HEK293 (cell line): ENCODE measurements at regions not wholly inside any gene's neighbourhood (a gene's known extent, or its start where the extent isn't known, plus 50 kb on each side); places are given as distances from the start of the nearest gene placed in this dataset.

Experiments
- CTCF ChIA-PET: fragments of 350-600 bp; formaldehyde crosslinking; extraction: SDS; loops from one replicate; lab custom pipeline; 2021; ENCODE audit warnings: antibody characterized with exemption; lab: Yijun Ruan, JAX
- POLR2A ChIA-PET: fragments of 300-600 bp; formaldehyde crosslinking; extraction: SDS; loops from one replicate; lab custom pipeline; 2020; ENCODE audit warnings: antibody characterized with exemption, inconsistent platforms; lab: Yijun Ruan, JAX
- H3K27ac ChIP-seq: fragments of 200-500 bp; sonication (Bioruptor generic); 2 replicates; pipeline ENCODE4 v1.5.1; 2014; ENCODE audit warnings: low read depth, low read length, control low read depth, inconsistent platforms; ENCODE audit errors: extremely low read depth
- H3K36me3 ChIP-seq, 2 experiments: fragments of 200-500 bp in 1 of 2; sonication (Bioruptor generic) in 1 of 2; 1 replicate in 1 of 2; 2 replicates in 1 of 2; pipeline ENCODE4 v1.5.1; 2014 to 2017; ENCODE audit warnings: inconsistent platforms in 2 of 2, low read length in 2 of 2; ENCODE audit not compliant: control insufficient read depth in 2 of 2, insufficient read depth in 1 of 2
- H3K4me1 ChIP-seq: fragments of 200-500 bp; sonication (Bioruptor generic); 2 replicates; pipeline ENCODE4 v1.5.1; 2014; ENCODE audit warnings: mild to moderate bottlenecking, low read length, inconsistent platforms; ENCODE audit not compliant: control insufficient read depth, insufficient read depth
- H3K4me3 ChIP-seq: 2 replicates; pipeline ENCODE4 v1.5.1; 2011; ENCODE audit warnings: low read depth, mild to moderate bottlenecking, control low read depth, low read length, moderate library complexity
- H3K9me3 ChIP-seq: fragments of 200-500 bp; sonication (Bioruptor generic); 2 replicates; pipeline ENCODE4 v1.5.1; 2014; ENCODE audit warnings: low read depth, low read length, inconsistent platforms; ENCODE audit not compliant: control insufficient read depth, insufficient read depth
- BCL11A ChIP-seq: fragments of 450-650 bp; formaldehyde crosslinking; IDR thresholded peaks from 2 replicates; pipeline ENCODE4 v1.5.1; 2016; ENCODE audit warnings: low read depth, missing biosample characterization, missing genetic modification characterization
- KLF10 ChIP-seq: fragments of 450-650 bp; IDR thresholded peaks from 2 replicates; pipeline ENCODE4 v1.5.1; 2018; ENCODE audit warnings: missing biosample characterization, mild to moderate bottlenecking, missing genetic modification characterization
- MEIS1 ChIP-seq: sonication (generic); formaldehyde crosslinking; IDR thresholded peaks from 2 replicates; pipeline ENCODE4 v1.8.1; 2022; ENCODE audit warnings: missing genetic modification reagents, mild to moderate bottlenecking, borderline replicate concordance
- PRDM1 ChIP-seq: fragments of 450-650 bp; formaldehyde crosslinking; IDR thresholded peaks from 2 replicates; pipeline ENCODE4; 2016; ENCODE audit warnings: missing biosample characterization, missing genetic modification characterization
- PRDM10 ChIP-seq: fragments of 450-650 bp; formaldehyde crosslinking; IDR thresholded peaks from 2 replicates; pipeline ENCODE4 v1.5.1; 2016; ENCODE audit warnings: missing biosample characterization, missing genetic modification characterization
- SCRT2 ChIP-seq: fragments of 450-650 bp; formaldehyde crosslinking; IDR thresholded peaks from 2 replicates; pipeline ENCODE4 v1.5.1; 2016; ENCODE audit warnings: missing biosample characterization, missing genetic modification characterization
- SETDB1 ChIP-seq: IDR thresholded peaks from one replicate; pipeline ENCODE4 v1.6.1; 2017; ENCODE audit warnings: mild to moderate bottlenecking, low read length, moderate library complexity, mixed read lengths; ENCODE audit not compliant: insufficient read length
- SP7 ChIP-seq: fragments of 450-650 bp; formaldehyde crosslinking; IDR thresholded peaks from 2 replicates; pipeline ENCODE4 v1.5.1; 2016; ENCODE audit warnings: missing biosample characterization, missing genetic modification characterization
- TCF7L2 ChIP-seq: IDR thresholded peaks from 2 replicates; pipeline ENCODE4 v1.6.1; 2011; ENCODE audit warnings: low read depth, mild to moderate bottlenecking, inconsistent platforms, low read length, moderate library complexity, borderline replicate concordance
- ZNF175 ChIP-seq: fragments of 450-650 bp; formaldehyde crosslinking; IDR thresholded peaks from 2 replicates; pipeline ENCODE4 v1.5.1; 2016; ENCODE audit warnings: missing biosample characterization, missing genetic modification characterization
- ZNF184 ChIP-seq: fragments of 450-650 bp; IDR thresholded peaks from 2 replicates; pipeline ENCODE4 v1.5.1; 2018; ENCODE audit warnings: missing biosample characterization, mild to moderate bottlenecking, missing genetic modification characterization
- ZNF19 ChIP-seq: fragments of 450-650 bp; formaldehyde crosslinking; IDR thresholded peaks from 2 replicates; pipeline ENCODE4; 2016; ENCODE audit warnings: missing biosample characterization, missing genetic modification characterization, low read depth
- ZNF248 ChIP-seq: fragments of 450-650 bp; formaldehyde crosslinking; IDR thresholded peaks from 2 replicates; pipeline ENCODE4 v1.5.1; 2017; ENCODE audit warnings: missing biosample characterization, missing genetic modification characterization
- ZNF404 ChIP-seq: fragments of 450-650 bp; formaldehyde crosslinking; IDR thresholded peaks from 2 replicates; pipeline ENCODE4 v1.5.1; 2017; ENCODE audit warnings: missing biosample characterization, missing genetic modification characterization
- ZNF48 ChIP-seq: fragments of 450-650 bp; formaldehyde crosslinking; IDR thresholded peaks from 2 replicates; pipeline ENCODE4 v1.5.1; 2016; ENCODE audit warnings: missing biosample characterization, missing genetic modification characterization
- ZNF555 ChIP-seq: fragments of 450-650 bp; formaldehyde crosslinking; conservative IDR thresholded peaks from 2 replicates; pipeline ENCODE4 v1.5.1; 2017; ENCODE audit warnings: missing biosample characterization, mild to moderate bottlenecking, missing genetic modification characterization, inconsistent platforms
- ZNF621 ChIP-seq: fragments of 450-650 bp; formaldehyde crosslinking; IDR thresholded peaks from 2 replicates; pipeline ENCODE4 v1.5.1; 2017; ENCODE audit warnings: missing biosample characterization, missing genetic modification characterization
- ZNF623 ChIP-seq: fragments of 450-650 bp; formaldehyde crosslinking; IDR thresholded peaks from 2 replicates; pipeline ENCODE4 v1.5.1; 2016; ENCODE audit warnings: missing biosample characterization, missing genetic modification characterization
- ZNF664 ChIP-seq: fragments of 450-650 bp; formaldehyde crosslinking; IDR thresholded peaks from 2 replicates; pipeline ENCODE4 v1.5.1; 2016; ENCODE audit warnings: missing biosample characterization, missing genetic modification characterization
- ZNF776 ChIP-seq: fragments of 450-650 bp; formaldehyde crosslinking; IDR thresholded peaks from 2 replicates; pipeline ENCODE4 v1.5.0; 2017; ENCODE audit warnings: missing biosample characterization, missing genetic modification characterization, borderline replicate concordance
- ZNF791 ChIP-seq: fragments of 450-650 bp; formaldehyde crosslinking; IDR thresholded peaks from 2 replicates; pipeline ENCODE4 v1.5.1; 2016; ENCODE audit warnings: missing biosample characterization, missing genetic modification characterization
- ZNF792 ChIP-seq: fragments of 450-650 bp; formaldehyde crosslinking; IDR thresholded peaks from 2 replicates; pipeline ENCODE4 v1.5.1; 2016; ENCODE audit warnings: missing biosample characterization, missing genetic modification characterization
- ZNF837 ChIP-seq: fragments of 450-650 bp; formaldehyde crosslinking; IDR thresholded peaks from 2 replicates; pipeline ENCODE4 v1.5.1; 2016; ENCODE audit warnings: missing biosample characterization, missing genetic modification characterization
- ZSCAN23 ChIP-seq: fragments of 450-650 bp; formaldehyde crosslinking; IDR thresholded peaks from 2 replicates; pipeline ENCODE4 v1.5.1; 2016; ENCODE audit warnings: missing biosample characterization, missing genetic modification characterization
- TF ChIP-seq, protein P1 (sequence below): fragments of 450-650 bp; formaldehyde crosslinking; IDR thresholded peaks from 2 replicates; pipeline ENCODE4; 2016; ENCODE audit warnings: missing biosample characterization, missing genetic modification characterization
- TF ChIP-seq, protein P2 (sequence below): fragments of 450-650 bp; formaldehyde crosslinking; IDR thresholded peaks from 2 replicates; pipeline ENCODE4 v1.5.1; 2016; ENCODE audit warnings: missing biosample characterization, missing genetic modification characterization
- TF ChIP-seq, protein P3 (sequence below): fragments of 450-650 bp; formaldehyde crosslinking; IDR thresholded peaks from 2 replicates; pipeline ENCODE4 v1.5.1; 2016; ENCODE audit warnings: missing biosample characterization, missing genetic modification characterization

- no peaks in the 10 kb centered on the region for H3K9me3 ChIP-seq
- ChIA-PET POLR2A (no interaction called here), CTCF (no interaction called here)
- no peaks in the 10 kb centered on the region for H3K36me3 ChIP-seq
- no peak overlapping the region for H3K4me3 ChIP-seq
- H3K4me1 ChIP-seq = no peaks in the 10 kb centered on the region
- H3K27ac ChIP-seq = no peak overlapping the region
- no peak for TF ChIP-seq ZSCAN23
- no peak for TF ChIP-seq ZNF664
- TF ChIP-seq ZNF792 (tag by site-specific recombination) = no peak
- TF ChIP-seq ZNF19 = no peak
- no peak for TF ChIP-seq ZNF623 (tag by site-specific recombination)
- no peak for TF ChIP-seq SETDB1
- TF ChIP-seq, protein P1, sequence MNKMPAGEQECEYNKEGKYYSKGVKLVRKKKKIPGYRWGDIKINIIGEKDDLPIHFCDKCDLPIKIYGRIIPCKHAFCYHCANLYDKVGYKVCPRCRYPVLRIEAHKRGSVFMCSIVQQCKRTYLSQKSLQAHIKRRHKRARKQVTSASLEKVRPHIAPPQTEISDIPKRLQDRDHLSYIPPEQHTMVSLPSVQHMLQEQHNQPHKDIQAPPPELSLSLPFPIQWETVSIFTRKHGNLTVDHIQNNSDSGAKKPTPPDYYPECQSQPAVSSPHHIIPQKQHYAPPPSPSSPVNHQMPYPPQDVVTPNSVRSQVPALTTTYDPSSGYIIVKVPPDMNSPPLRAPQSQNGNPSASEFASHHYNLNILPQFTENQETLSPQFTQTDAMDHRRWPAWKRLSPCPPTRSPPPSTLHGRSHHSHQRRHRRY (tag by site-specific recombination) = no peak
- no peak for TF ChIP-seq PRDM10 (tag by site-specific recombination)
- TF ChIP-seq BCL11A (tag by site-specific recombination) = no peak
- TF ChIP-seq KLF10 (tag by site-specific recombination) = no peak
- no peak for TF ChIP-seq ZNF791 (tag by site-specific recombination)
- no peak for TF ChIP-seq ZNF184 (tag by site-specific recombination)
- TF ChIP-seq ZNF404 = no peak
- no peak for TF ChIP-seq SCRT2 (tag by site-specific recombination)
- TF ChIP-seq ZNF175 = no peak
- TF ChIP-seq TCF7L2 = no peak
Observed at GRCh38 chr3:59334585-59334984, 284.8 kb upstream of the CFAP20DC start.

DNA sequence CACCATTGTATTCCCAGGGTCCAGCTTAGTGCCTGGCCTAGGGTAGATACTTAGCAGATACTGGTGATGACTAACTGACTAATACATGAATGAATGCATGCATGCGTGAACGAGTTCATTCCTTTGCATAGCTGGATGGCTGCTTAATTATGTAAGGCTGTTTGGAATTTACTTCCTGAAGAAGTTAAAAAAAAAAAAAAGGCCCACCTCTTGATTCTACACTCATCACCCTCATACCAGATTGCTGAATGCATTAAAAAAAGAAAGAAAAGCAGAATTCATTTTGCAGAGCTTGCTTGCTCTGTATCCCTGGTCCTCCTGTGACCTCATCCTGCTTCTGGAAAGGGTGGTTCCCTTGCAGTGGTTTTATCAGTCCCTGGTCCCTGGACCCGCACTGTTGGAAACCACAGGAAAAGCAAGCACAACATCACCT is 277.6 kb upstream of the CFAP20DC start:
- CTCF ChIA-PET = interaction anchor here (0.5 to 1.8 kb wide), 2 partner anchors 14 to 494 kb away, joined by 3 to 5 read pairs; no protein-coding TSS in a partner anchor
- H3K27ac ChIP-seq = no peak overlapping the region

More for the DNA sequence above, 277.6 kb upstream of the CFAP20DC start:
- no peak for TF ChIP-seq ZNF248
- TF ChIP-seq, protein P2, sequence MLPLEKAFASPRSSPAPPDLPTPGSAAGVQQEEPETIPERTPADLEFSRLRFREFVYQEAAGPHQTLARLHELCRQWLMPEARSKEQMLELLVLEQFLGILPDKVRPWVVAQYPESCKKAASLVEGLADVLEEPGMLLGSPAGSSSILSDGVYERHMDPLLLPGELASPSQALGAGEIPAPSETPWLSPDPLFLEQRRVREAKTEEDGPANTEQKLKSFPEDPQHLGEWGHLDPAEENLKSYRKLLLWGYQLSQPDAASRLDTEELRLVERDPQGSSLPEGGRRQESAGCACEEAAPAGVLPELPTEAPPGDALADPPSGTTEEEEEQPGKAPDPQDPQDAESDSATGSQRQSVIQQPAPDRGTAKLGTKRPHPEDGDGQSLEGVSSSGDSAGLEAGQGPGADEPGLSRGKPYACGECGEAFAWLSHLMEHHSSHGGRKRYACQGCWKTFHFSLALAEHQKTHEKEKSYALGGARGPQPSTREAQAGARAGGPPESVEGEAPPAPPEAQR (tag by site-specific recombination) = no peak
- TF ChIP-seq MEIS1 (CRISPR knock-in tag) = no peak
- no peak for TF ChIP-seq ZNF48 (tag by site-specific recombination)
- no peak for TF ChIP-seq ZNF555 (tag by site-specific recombination)
- no peak for TF ChIP-seq ZNF776 (tag by site-specific recombination)
- TF ChIP-seq, protein P3, sequence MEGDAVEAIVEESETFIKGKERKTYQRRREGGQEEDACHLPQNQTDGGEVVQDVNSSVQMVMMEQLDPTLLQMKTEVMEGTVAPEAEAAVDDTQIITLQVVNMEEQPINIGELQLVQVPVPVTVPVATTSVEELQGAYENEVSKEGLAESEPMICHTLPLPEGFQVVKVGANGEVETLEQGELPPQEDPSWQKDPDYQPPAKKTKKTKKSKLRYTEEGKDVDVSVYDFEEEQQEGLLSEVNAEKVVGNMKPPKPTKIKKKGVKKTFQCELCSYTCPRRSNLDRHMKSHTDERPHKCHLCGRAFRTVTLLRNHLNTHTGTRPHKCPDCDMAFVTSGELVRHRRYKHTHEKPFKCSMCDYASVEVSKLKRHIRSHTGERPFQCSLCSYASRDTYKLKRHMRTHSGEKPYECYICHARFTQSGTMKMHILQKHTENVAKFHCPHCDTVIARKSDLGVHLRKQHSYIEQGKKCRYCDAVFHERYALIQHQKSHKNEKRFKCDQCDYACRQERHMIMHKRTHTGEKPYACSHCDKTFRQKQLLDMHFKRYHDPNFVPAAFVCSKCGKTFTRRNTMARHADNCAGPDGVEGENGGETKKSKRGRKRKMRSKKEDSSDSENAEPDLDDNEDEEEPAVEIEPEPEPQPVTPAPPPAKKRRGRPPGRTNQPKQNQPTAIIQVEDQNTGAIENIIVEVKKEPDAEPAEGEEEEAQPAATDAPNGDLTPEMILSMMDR = no peak
- no peak for TF ChIP-seq SP7
- no peak for TF ChIP-seq PRDM1 (tag by site-specific recombination)
- TF ChIP-seq ZNF621 = no peak
- TF ChIP-seq ZNF837 (tag by site-specific recombination) = no peak
- H3K9me3 ChIP-seq = no peaks in the 10 kb centered on the region
- no peak overlapping the region for H3K4me3 ChIP-seq
- no peaks in the 10 kb centered on the region for H3K4me1 ChIP-seq
- POLR2A ChIA-PET = no interaction called here
- H3K36me3 ChIP-seq = no peaks in the 10 kb centered on the region
